Keratinocyte (primary cell): ENCODE measurements at regions not wholly inside any gene's neighbourhood (a gene's known extent, or its start where the extent isn't known, plus 50 kb on each side); places are given as distances from the start of the nearest gene placed in this dataset.
"Not testable (repeated sequence)": the region's sequence is repeated elsewhere in the genome, so short reads cannot be mapped to it uniquely, and the experiment has no call there.

ENCODE experiments used
- DNase-seq: peaks from one replicate; pipeline ENCODE4 v3.0.0-alpha.2; 2011; ENCODE audit warnings: low read depth, missing footprints, low spot score
- FAIRE-seq: peaks from 2 replicates; lab custom pipeline; 2011; peaks lifted over from hg19 to GRCh38; lab: Jason Lieb, UNC
- H2AFZ ChIP-seq: 2 replicates; pipeline ENCODE4 v1.6.0; 2012; ENCODE audit warnings: low read length, control low read depth, inconsistent platforms; ENCODE audit not compliant: control insufficient read depth
- H3K27ac ChIP-seq: 2 replicates; pipeline ENCODE4 v1.5.1; 2011; ENCODE audit warnings: low read length; ENCODE audit not compliant: control insufficient read depth, insufficient read depth
- H3K27me3 ChIP-seq: 3 replicates; pipeline ENCODE4 v1.6.0; 2011; ENCODE audit warnings: low read length; ENCODE audit not compliant: control insufficient read depth, insufficient read depth; ENCODE audit errors: extremely low read depth
- H3K36me3 ChIP-seq, 2 experiments: 2 replicates in 1 of 2; 3 replicates in 1 of 2; pipeline ENCODE4 v1.5.1; 2011; ENCODE audit warnings: low read length in 2 of 2, mild to moderate bottlenecking in 1 of 2; ENCODE audit not compliant: control insufficient read depth in 2 of 2, insufficient read depth in 2 of 2; ENCODE audit errors: extremely low read depth in 1 of 2
- H3K4me1 ChIP-seq: 3 replicates; pipeline ENCODE4 v1.5.1; 2011; ENCODE audit warnings: low read length; ENCODE audit not compliant: control insufficient read depth, insufficient read depth; ENCODE audit errors: extremely low read depth
- H3K4me2 ChIP-seq: 3 replicates; pipeline ENCODE4 v1.6.0; 2011; ENCODE audit warnings: low read depth, low read length; ENCODE audit not compliant: control insufficient read depth, insufficient read depth; ENCODE audit errors: extremely low read depth
- H3K4me3 ChIP-seq, 3 experiments: fragments of 200-600 bp in 1 of 3; sonication (generic) in 1 of 3; 2 replicates in 2 of 3; 3 replicates in 1 of 3; pipeline ENCODE4 v1.5.1; 2011 to 2016; ENCODE audit warnings: low read length in 3 of 3, mild to moderate bottlenecking in 3 of 3, control low read depth in 2 of 3, inconsistent platforms in 1 of 3, low read depth in 1 of 3, mixed read lengths in 1 of 3, mixed run types in 1 of 3, moderate library complexity in 1 of 3; ENCODE audit not compliant: control insufficient read depth in 2 of 3, insufficient read depth in 2 of 3; ENCODE audit errors: extremely low read depth in 1 of 3
- H3K79me2 ChIP-seq: 2 replicates; pipeline ENCODE4 v1.6.0; 2012; ENCODE audit warnings: low read length; ENCODE audit not compliant: control insufficient read depth, insufficient read depth
- H3K9ac ChIP-seq: 3 replicates; pipeline ENCODE4 v1.6.0; 2011; ENCODE audit warnings: low read length; ENCODE audit not compliant: control insufficient read depth, insufficient read depth; ENCODE audit errors: extremely low read depth
- H3K9me1 ChIP-seq: 3 replicates; pipeline ENCODE4 v1.6.0; 2011; ENCODE audit warnings: low read length; ENCODE audit not compliant: control insufficient read depth, insufficient read depth; ENCODE audit errors: extremely low read depth
- H3K9me3 ChIP-seq: 2 replicates; pipeline ENCODE4 v1.5.1; 2012; ENCODE audit warnings: low read depth, low read length; ENCODE audit not compliant: control insufficient read depth
- H4K20me1 ChIP-seq: 3 replicates; pipeline ENCODE4 v1.6.0; 2011; ENCODE audit warnings: low read length; ENCODE audit not compliant: control insufficient read depth, insufficient read depth; ENCODE audit errors: extremely low read depth
- EZH2 ChIP-seq: IDR thresholded peaks from one replicate; pipeline ENCODE4 v1.6.1; 2012; ENCODE audit warnings: inconsistent platforms, mild to moderate bottlenecking, low read length, moderate library complexity
- dilution Hi-C: fragments of 300-500 bp; cut with MboI; formaldehyde crosslinking; loops from one replicate; pipeline ENCODE4 v1.7.0; 2020; ENCODE audit warnings: low sequenced_read_pairs; ENCODE audit not compliant: extremely low pct_ligation_motif_present
- TF ChIP-seq, protein P1 (sequence below), 3 experiments: IDR thresholded peaks in 1 of 3; conservative IDR thresholded peaks in 1 of 3; optimal IDR thresholded peaks in 1 of 3; 2 replicates in 2 of 3; 3 replicates in 1 of 3; pipeline versions ENCODE3 to v1.5.1; 2011; ENCODE audit warnings: low read length in 3 of 3, mild to moderate bottlenecking in 3 of 3, moderate library complexity in 2 of 3, control low read depth in 1 of 3, inconsistent platforms in 1 of 3; ENCODE audit not compliant: insufficient read depth in 2 of 3; ENCODE audit errors: extremely low read depth in 1 of 3

DNA sequence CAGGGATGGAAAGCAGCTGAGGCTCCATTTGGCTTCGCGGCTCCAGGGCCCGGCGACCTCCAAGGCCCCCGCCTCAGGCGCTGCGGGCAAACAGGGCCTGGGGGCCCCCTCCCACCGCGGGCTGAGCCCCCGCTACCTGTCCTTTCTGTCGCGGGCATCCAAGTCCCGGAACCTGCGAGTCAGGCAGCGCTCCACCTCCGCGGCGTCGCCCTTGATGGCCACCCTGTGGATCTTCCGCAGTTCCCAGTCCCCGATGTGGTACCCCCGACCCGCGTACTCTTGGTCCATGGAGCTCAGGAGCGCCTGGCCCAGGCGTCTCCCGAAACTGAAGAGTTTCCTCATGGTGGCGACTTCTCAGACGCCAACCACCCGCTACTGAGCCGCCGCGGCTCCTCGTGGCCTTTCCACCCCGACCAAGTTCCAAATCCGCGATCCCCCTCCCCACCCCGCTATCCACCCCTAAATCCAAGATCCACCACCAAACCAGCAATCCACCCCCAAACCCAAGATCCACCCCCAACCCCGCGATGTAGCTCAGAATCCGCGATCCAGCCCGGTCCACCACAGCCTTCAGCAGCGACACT is 86.5 kb upstream of the CCDC180 start:
- TF ChIP-seq, protein P1, sequence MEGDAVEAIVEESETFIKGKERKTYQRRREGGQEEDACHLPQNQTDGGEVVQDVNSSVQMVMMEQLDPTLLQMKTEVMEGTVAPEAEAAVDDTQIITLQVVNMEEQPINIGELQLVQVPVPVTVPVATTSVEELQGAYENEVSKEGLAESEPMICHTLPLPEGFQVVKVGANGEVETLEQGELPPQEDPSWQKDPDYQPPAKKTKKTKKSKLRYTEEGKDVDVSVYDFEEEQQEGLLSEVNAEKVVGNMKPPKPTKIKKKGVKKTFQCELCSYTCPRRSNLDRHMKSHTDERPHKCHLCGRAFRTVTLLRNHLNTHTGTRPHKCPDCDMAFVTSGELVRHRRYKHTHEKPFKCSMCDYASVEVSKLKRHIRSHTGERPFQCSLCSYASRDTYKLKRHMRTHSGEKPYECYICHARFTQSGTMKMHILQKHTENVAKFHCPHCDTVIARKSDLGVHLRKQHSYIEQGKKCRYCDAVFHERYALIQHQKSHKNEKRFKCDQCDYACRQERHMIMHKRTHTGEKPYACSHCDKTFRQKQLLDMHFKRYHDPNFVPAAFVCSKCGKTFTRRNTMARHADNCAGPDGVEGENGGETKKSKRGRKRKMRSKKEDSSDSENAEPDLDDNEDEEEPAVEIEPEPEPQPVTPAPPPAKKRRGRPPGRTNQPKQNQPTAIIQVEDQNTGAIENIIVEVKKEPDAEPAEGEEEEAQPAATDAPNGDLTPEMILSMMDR (optimal IDR thresholded peaks at IDR 0.05 in 1 of 3, IDR thresholded peaks at IDR 0.05 in 1 of 3, conservative IDR thresholded peaks at IDR 0.05 in 1 of 3; ENCODE audit: extremely low read depth in 1 of 3, insufficient read depth in 2 of 3, low read length in 3 of 3): no peak
- peak; percentile 88 for TF ChIP-seq EZH2
- peak overlapping the region in 1 of 3 experiments; percentile 4 for H3K4me3 ChIP-seq
- no peaks in the 10 kb centered on the region for H4K20me1 ChIP-seq
- H3K36me3 ChIP-seq: no peaks in the 10 kb centered on the region
- H3K27me3 ChIP-seq: peaks cover 23% of the 10 kb centered on the region
- H3K4me1 ChIP-seq: no peaks in the 10 kb centered on the region
- H2AFZ ChIP-seq: peak overlapping the region; percentile 40
- H3K79me2 ChIP-seq: no peaks in the 10 kb centered on the region
- DNase-seq (no peak), FAIRE-seq (no peak)
- H3K4me2 ChIP-seq: peak overlapping the region; percentile 48
- dilution Hi-C loops: no loop called here
- H3K27ac ChIP-seq: no peak overlapping the region
- no peak overlapping the region for H3K9ac ChIP-seq
- no peaks in the 10 kb centered on the region for H3K9me3 ChIP-seq
- no peaks in the 10 kb centered on the region for H3K9me1 ChIP-seq

DNA sequence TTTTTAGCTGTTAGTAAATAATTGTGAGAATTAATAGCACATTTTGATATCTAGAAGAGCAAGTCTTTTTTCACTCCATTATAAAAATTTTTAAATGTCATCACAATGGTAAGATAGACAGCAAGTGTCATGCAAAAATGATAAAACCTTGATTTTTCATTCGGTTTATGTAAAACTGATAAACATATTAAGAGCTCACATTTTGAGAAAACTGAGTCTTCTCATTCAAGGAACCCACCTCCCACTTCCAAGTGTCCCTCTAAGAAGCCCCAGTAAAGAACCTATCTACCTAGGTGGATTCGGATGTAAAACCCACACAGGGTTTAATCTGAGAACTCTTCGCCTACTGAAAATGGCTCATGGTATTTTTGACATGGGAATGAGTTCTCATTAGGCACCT is 87.1 kb upstream of the CCDC180 start:
- H3K4me1 ChIP-seq, H3K9ac ChIP-seq, H3K4me3 ChIP-seq, H3K4me2 ChIP-seq, H3K36me3 ChIP-seq, dilution Hi-C loops, H2AFZ ChIP-seq, H3K9me1 ChIP-seq, H4K20me1 ChIP-seq, H3K27ac ChIP-seq, H3K9me3 ChIP-seq, FAIRE-seq, H3K79me2 ChIP-seq, DNase-seq: not testable (repeated sequence)
- H3K27me3 ChIP-seq: peaks cover 23% of the 10 kb centered on the region

DNA sequence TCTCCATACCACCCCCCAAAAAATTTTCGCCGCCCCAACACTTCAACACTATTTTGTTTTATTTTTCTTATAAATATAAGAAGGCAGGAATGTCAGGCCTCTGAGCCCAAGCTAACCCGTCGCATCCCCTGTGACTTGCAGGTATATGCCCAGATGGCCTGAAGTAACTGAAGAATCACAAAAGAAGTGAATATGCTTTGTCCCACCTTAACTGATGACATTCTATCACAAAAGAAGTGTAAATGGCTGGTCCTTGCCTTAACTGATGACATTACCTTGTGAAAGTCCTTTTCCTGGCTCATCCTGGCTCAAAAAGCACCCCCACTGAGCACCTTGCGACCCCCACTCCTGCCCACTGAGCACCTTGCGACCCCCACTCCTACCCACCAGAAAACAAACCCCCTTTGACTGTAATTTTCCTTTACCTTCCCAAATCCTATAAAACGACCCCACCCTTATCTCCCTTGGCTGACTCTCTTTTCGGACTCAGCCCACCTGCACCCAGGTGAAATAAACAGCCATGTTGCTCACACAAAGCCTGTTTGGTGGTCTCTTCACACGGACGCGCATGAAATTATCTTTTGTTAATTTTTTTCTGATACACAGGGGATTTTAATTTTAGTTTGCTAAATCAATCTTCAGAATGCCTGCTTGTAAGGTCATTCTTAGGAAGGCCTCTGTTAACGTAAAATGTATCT is 87.9 kb upstream of the CCDC180 start:
- H3K9me3 ChIP-seq, H3K9ac ChIP-seq, H3K4me3 ChIP-seq, H3K4me2 ChIP-seq, H3K4me1 ChIP-seq, H3K27ac ChIP-seq, H3K36me3 ChIP-seq, DNase-seq, H2AFZ ChIP-seq, H3K9me1 ChIP-seq, dilution Hi-C loops, FAIRE-seq, H3K79me2 ChIP-seq, H4K20me1 ChIP-seq: not testable (repeated sequence)
- H3K27me3 ChIP-seq: peaks cover 23% of the 10 kb centered on the region

DNA sequence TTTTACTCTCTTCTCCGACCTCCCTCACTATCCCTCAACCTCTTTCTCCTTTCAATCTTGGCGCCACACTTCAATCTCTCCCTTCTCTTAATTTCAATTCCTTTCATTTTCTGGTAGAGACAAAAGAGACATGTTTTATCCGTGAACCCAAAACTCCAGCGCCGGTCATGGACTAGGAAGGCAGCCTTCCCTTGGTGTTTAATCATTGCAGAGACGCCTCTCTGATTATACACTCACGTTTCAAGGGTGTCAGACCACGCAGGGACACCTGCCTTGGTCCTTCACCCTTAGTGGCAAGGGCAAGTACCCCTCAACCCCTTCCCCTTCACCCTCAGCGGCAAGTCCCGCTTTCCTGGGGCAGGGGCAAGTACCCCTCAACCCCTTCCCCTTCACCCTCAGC is 92.3 kb upstream of the CCDC180 start:
- H3K4me2 ChIP-seq, H3K27me3 ChIP-seq, DNase-seq, H3K36me3 ChIP-seq, FAIRE-seq, H3K9ac ChIP-seq, H3K9me1 ChIP-seq, H3K79me2 ChIP-seq, dilution Hi-C loops, H2AFZ ChIP-seq, H3K27ac ChIP-seq, H3K9me3 ChIP-seq, H4K20me1 ChIP-seq, H3K4me1 ChIP-seq, H3K4me3 ChIP-seq: not testable (repeated sequence)
